HG03196 (cell line): ENCODE measurements at regions not wholly inside any gene's neighbourhood (a gene's known extent, or its start where the extent isn't known, plus 50 kb on each side); places are given as distances from the start of the nearest gene placed in this dataset.
"Not testable (repeated sequence)": the region's sequence is repeated elsewhere in the genome, so short reads cannot be mapped to it uniquely, and the experiment has no call there.

Experiments used
- ATAC-seq: cut with Tn5 transposase; IDR thresholded peaks from one replicate; pipeline ENCODE4 v1.9.1; 2021; ENCODE audit not compliant: unreplicated experiment

GRCh38 chr6:84897988-84898594, 133.7 kb upstream of the TBX18 start:
- no peak for ATAC-seq

- no peak for ATAC-seq
Measured at GRCh38 chr6:84897011-84897410, 132.6 kb upstream of the TBX18 start.

GRCh38 chr6:84892671-84893070, 128.3 kb upstream of the TBX18 start:
- ATAC-seq: no peak

GRCh38 chr6:84882768-84883766, 118.7 kb upstream of the TBX18 start:
- no peak for ATAC-seq

GRCh38 chr6:84879385-84879784, 115.0 kb upstream of the TBX18 start:
- ATAC-seq: not testable (repeated sequence)

- no peak for ATAC-seq
Measured at GRCh38 chr6:84877515-84878210, 113.3 kb upstream of the TBX18 start.

GRCh38 chr6:84876723-84877514, 112.5 kb upstream of the TBX18 start:
- no peak for ATAC-seq

GRCh38 chr6:84872996-84873723, 108.8 kb upstream of the TBX18 start:
- ATAC-seq: no peak

- ATAC-seq: no peak
Measured at GRCh38 chr6:84871925-84872324, 107.5 kb upstream of the TBX18 start.

- no peak for ATAC-seq
Measured at GRCh38 chr6:84870672-84871071, 106.3 kb upstream of the TBX18 start.

- no peak for ATAC-seq
Measured at GRCh38 chr6:84868149-84868548, 103.8 kb upstream of the TBX18 start.

GRCh38 chr6:84867521-84867920, 103.1 kb upstream of the TBX18 start:
- ATAC-seq: no peak

- ATAC-seq: no peak
Measured at GRCh38 chr6:84866715-84867114, 102.3 kb upstream of the TBX18 start.

- ATAC-seq: not testable (repeated sequence)
Measured at GRCh38 chr6:84865372-84865771, 101.0 kb upstream of the TBX18 start.

GRCh38 chr6:84862843-84863242, 98.4 kb upstream of the TBX18 start:
- ATAC-seq: no peak

GRCh38 chr6:84860920-84861319, 96.5 kb upstream of the TBX18 start:
- no peak for ATAC-seq

GRCh38 chr6:84860509-84860908, 96.1 kb upstream of the TBX18 start:
- no peak for ATAC-seq

GRCh38 chr6:84854811-84855400, 90.5 kb upstream of the TBX18 start:
- ATAC-seq: no peak

GRCh38 chr6:84853901-84854300, 89.5 kb upstream of the TBX18 start:
- ATAC-seq: no peak

GRCh38 chr6:84848960-84849359, 84.6 kb upstream of the TBX18 start:
- ATAC-seq: no peak
